ENCODE measurements at regions not wholly inside any gene's neighbourhood (a gene's known extent, or its start where the extent isn't known, plus 50 kb on each side); places are given as distances from the start of the nearest gene placed in this dataset.

GRCh38 chrX:39171686-39172085 is 370.4 kb downstream of the MID1IP1 start:
- no peak overlapping the region for H3K4me3 ChIP-seq (ENCODE audit: low read depth, low read length)
- no peaks in the 10 kb centered on the region for H3K27me3 ChIP-seq (ENCODE audit: control insufficient read depth, insufficient read depth, low read length)
- no peaks in the 10 kb centered on the region for H3K36me3 ChIP-seq (ENCODE audit: control insufficient read depth, insufficient read depth, low read length)
- no peak for DNase-seq (ENCODE audit: low read depth)
- no peak for TF ChIP-seq CTCF (IDR thresholded peaks at IDR 0.05; ENCODE audit: insufficient read depth, low read length, poor library complexity, severe bottlenecking)

- no peak overlapping the region for H3K4me3 ChIP-seq (ENCODE audit: low read depth, low read length)
- DNase-seq (ENCODE audit: low read depth): no peak
- no peaks in the 10 kb centered on the region for H3K27me3 ChIP-seq (ENCODE audit: control insufficient read depth, insufficient read depth, low read length)
- TF ChIP-seq CTCF (IDR thresholded peaks at IDR 0.05; ENCODE audit: insufficient read depth, low read length, poor library complexity, severe bottlenecking): no peak
- H3K36me3 ChIP-seq (ENCODE audit: control insufficient read depth, insufficient read depth, low read length): no peaks in the 10 kb centered on the region
These were observed 373.0 kb downstream of the MID1IP1 start for GRCh38 chrX:39174241-39174771.

GRCh38 chrX:39174772-39175417 is 373.6 kb downstream of the MID1IP1 start:
- H3K36me3 ChIP-seq (ENCODE audit: control insufficient read depth, insufficient read depth, low read length): no peaks in the 10 kb centered on the region
- no peak overlapping the region for H3K4me3 ChIP-seq (ENCODE audit: low read depth, low read length)
- no peak for TF ChIP-seq CTCF (IDR thresholded peaks at IDR 0.05; ENCODE audit: insufficient read depth, low read length, poor library complexity, severe bottlenecking)
- no peaks in the 10 kb centered on the region for H3K27me3 ChIP-seq (ENCODE audit: control insufficient read depth, insufficient read depth, low read length)
- no peak for DNase-seq (ENCODE audit: low read depth)

- DNase-seq (ENCODE audit: low read depth): no peak
These were observed 374.3 kb downstream of the MID1IP1 start for GRCh38 chrX:39175418-39176057.

GRCh38 chrX:39176105-39176504 is 374.8 kb downstream of the MID1IP1 start:
- Histone ChIP-seq H3K36me3 (ENCODE audit: control insufficient read depth, insufficient read depth, low read length) (no peaks in the 10 kb centered on the region), H3K27me3 (ENCODE audit: control insufficient read depth, insufficient read depth, low read length) (no peaks in the 10 kb centered on the region), H3K4me3 (ENCODE audit: low read depth, low read length) (no peak overlapping the region)
- DNase-seq (ENCODE audit: low read depth): no peak
- no peak for TF ChIP-seq CTCF (IDR thresholded peaks at IDR 0.05; ENCODE audit: insufficient read depth, low read length, poor library complexity, severe bottlenecking)

More at GRCh38 chrX:39175418-39176057, 374.3 kb downstream of the MID1IP1 start:
- H3K36me3 ChIP-seq (ENCODE audit: control insufficient read depth, insufficient read depth, low read length): no peaks in the 10 kb centered on the region
- no peak for TF ChIP-seq CTCF (IDR thresholded peaks at IDR 0.05; ENCODE audit: insufficient read depth, low read length, poor library complexity, severe bottlenecking)
- H3K27me3 ChIP-seq (ENCODE audit: control insufficient read depth, insufficient read depth, low read length): no peaks in the 10 kb centered on the region
- H3K4me3 ChIP-seq (ENCODE audit: low read depth, low read length): no peak overlapping the region
